ENCODE measurements at regions not wholly inside any gene's neighbourhood (a gene's known extent, or its start where the extent isn't known, plus 50 kb on each side); places are given as distances from the start of the nearest gene placed in this dataset.

DNA sequence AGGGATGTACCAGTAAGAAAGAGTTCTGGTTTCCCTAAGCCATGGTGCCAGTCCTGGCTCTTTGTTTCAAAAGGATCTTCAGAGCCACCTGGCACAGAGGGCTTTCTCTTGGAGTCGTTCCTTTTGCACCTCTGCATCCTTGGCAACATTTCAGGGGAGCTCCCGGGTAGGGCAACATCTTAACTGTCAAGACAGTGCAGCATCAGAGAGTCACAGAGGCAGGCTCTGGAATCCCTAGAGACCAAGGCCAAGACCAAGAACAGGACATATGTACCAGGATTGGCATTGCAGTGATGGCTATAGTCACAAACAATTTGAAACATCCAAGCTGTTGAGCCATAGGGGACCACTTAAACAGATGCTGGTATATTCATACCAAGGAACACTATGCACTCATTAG lies 129.4 kb upstream of the ADPGK start:
- no peaks in the 10 kb centered on the region for H3K36me3 ChIP-seq (replicated peaks; ENCODE audit: low read depth, low read length)
- no peak overlapping the region for H3K4me3 ChIP-seq (ENCODE audit: low read length)
- no peaks in the 10 kb centered on the region for H3K4me1 ChIP-seq (ENCODE audit: low read length)
- H3K9ac ChIP-seq (ENCODE audit: low read length), result no peak overlapping the region
- no peak overlapping the region for H3K4me2 ChIP-seq (ENCODE audit: low read length)
- peaks cover 21% of the 10 kb centered on the region for H3K27me3 ChIP-seq (ENCODE audit: low read depth, low read length)
- H3K79me2 ChIP-seq (ENCODE audit: low read length), result no peaks in the 10 kb centered on the region
- H3K9me3 ChIP-seq (ENCODE audit: insufficient read depth, low read length), result no peaks in the 10 kb centered on the region
- TF ChIP-seq EZH2phosphoT487 (IDR thresholded peaks at IDR 0.05; ENCODE audit: low read depth), result no peak
- TF ChIP-seq, protein P1, sequence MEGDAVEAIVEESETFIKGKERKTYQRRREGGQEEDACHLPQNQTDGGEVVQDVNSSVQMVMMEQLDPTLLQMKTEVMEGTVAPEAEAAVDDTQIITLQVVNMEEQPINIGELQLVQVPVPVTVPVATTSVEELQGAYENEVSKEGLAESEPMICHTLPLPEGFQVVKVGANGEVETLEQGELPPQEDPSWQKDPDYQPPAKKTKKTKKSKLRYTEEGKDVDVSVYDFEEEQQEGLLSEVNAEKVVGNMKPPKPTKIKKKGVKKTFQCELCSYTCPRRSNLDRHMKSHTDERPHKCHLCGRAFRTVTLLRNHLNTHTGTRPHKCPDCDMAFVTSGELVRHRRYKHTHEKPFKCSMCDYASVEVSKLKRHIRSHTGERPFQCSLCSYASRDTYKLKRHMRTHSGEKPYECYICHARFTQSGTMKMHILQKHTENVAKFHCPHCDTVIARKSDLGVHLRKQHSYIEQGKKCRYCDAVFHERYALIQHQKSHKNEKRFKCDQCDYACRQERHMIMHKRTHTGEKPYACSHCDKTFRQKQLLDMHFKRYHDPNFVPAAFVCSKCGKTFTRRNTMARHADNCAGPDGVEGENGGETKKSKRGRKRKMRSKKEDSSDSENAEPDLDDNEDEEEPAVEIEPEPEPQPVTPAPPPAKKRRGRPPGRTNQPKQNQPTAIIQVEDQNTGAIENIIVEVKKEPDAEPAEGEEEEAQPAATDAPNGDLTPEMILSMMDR (IDR thresholded peaks at IDR 0.05; ENCODE audit: low read depth, low read length), result no peak
- H4K20me1 ChIP-seq (ENCODE audit: insufficient read depth, low read length), result no peaks in the 10 kb centered on the region
- no peak overlapping the region for H3K27ac ChIP-seq (ENCODE audit: low read length)
- H2AFZ ChIP-seq (ENCODE audit: low read depth, low read length), result no peak overlapping the region

DNA sequence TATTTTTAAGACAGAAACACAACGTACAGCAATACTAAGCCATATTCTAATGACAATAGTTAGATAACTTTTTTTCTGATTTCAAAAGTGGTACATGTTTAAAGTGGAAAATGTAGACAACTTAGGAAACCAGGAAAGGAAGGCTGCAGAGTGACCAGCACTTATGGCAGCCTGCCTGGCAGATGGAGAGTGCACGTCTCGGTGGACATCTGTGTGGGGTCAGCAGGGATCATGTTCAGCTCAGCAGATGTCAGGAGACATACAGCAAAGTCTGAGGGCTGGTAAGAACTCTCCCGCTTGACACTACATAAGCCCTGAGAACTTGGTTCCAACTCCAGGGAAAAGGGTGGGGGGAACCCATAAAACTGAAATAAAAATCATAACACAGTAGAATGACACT lies 128.6 kb upstream of the ADPGK start:
- H3K27me3 ChIP-seq (ENCODE audit: low read depth, low read length), result peaks cover 26% of the 10 kb centered on the region
- no peak overlapping the region for H3K4me3 ChIP-seq (ENCODE audit: low read length)
- no peaks in the 10 kb centered on the region for H4K20me1 ChIP-seq (ENCODE audit: insufficient read depth, low read length)
- no peak overlapping the region for H3K9ac ChIP-seq (ENCODE audit: low read length)
- H3K27ac ChIP-seq (ENCODE audit: low read length), result no peak overlapping the region
- no peak overlapping the region for H2AFZ ChIP-seq (ENCODE audit: low read depth, low read length)
- no peaks in the 10 kb centered on the region for H3K36me3 ChIP-seq (replicated peaks; ENCODE audit: low read depth, low read length)
- no peaks in the 10 kb centered on the region for H3K4me1 ChIP-seq (ENCODE audit: low read length)
- H3K4me2 ChIP-seq (ENCODE audit: low read length), result no peak overlapping the region
- TF ChIP-seq EZH2phosphoT487 (IDR thresholded peaks at IDR 0.05; ENCODE audit: low read depth), result no peak
- TF ChIP-seq, protein P1 (IDR thresholded peaks at IDR 0.05; ENCODE audit: low read depth, low read length), result no peak
- H3K79me2 ChIP-seq (ENCODE audit: low read length), result no peaks in the 10 kb centered on the region
- no peaks in the 10 kb centered on the region for H3K9me3 ChIP-seq (ENCODE audit: insufficient read depth, low read length)

DNA sequence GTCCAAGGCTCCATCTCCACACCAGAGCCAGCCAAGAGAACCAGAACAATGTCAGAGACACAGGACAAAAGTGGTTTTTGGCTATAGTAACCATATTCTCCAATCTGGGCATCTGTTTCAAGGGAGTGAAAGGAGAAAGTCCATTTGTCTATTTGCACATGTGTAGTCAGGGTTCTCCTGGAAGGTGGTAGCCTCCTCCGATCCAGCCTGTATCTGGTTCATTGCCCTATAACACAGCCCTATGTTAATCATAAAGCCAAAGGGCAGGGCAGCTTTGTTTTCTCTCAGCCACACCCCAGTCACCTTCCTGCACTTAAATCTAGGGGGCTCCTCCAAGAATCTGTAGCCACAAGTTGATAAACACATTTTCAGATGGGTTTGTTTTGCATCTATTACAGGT lies 128.1 kb upstream of the ADPGK start:
- Histone ChIP-seq H3K9me3 (ENCODE audit: insufficient read depth, low read length) (no peaks in the 10 kb centered on the region), H3K4me2 (ENCODE audit: low read length) (no peak overlapping the region), H3K4me1 (ENCODE audit: low read length) (no peaks in the 10 kb centered on the region), H3K27me3 (ENCODE audit: low read depth, low read length) (peaks cover 26% of the 10 kb centered on the region), H3K9ac (ENCODE audit: low read length) (no peak overlapping the region), H3K4me3 (ENCODE audit: low read length) (no peak overlapping the region), H2AFZ (ENCODE audit: low read depth, low read length) (no peak overlapping the region), H3K79me2 (ENCODE audit: low read length) (no peaks in the 10 kb centered on the region), H3K27ac (ENCODE audit: low read length) (no peak overlapping the region), H4K20me1 (ENCODE audit: insufficient read depth, low read length) (no peaks in the 10 kb centered on the region), H3K36me3 (replicated peaks; ENCODE audit: low read depth, low read length) (no peaks in the 10 kb centered on the region)
- TF ChIP-seq, protein P1 (IDR thresholded peaks at IDR 0.05; ENCODE audit: low read depth, low read length), result no peak
- TF ChIP-seq EZH2phosphoT487 (IDR thresholded peaks at IDR 0.05; ENCODE audit: low read depth), result no peak

DNA sequence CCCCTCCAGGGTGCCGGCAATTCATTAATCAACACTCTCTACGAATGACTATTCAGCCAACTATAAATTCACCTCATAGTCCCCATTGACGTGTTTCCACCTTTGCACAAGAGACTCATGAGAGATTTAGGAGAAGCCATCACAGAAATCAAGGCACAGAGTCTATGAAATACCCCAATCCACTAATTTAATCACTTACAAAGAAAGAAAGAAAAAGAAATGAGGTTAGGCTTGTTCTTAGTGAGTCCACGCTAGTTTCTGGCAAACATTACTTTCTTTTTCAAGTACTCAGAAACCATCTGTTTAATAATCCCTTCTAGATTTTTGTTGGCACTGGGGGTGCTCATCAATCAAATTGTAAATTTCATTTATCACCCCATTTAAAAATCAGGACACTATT lies 125.2 kb upstream of the ADPGK start:
- 0 out of 2 replicates have a peak, but pooled peaks cover 2% of the 10 kb centered on the region for H3K4me1 ChIP-seq (ENCODE audit: low read length)
- H3K4me3 ChIP-seq (ENCODE audit: low read length), result no peak overlapping the region
- H4K20me1 ChIP-seq (ENCODE audit: insufficient read depth, low read length), result no peaks in the 10 kb centered on the region
- no peaks in the 10 kb centered on the region for H3K79me2 ChIP-seq (ENCODE audit: low read length)
- H3K27ac ChIP-seq (ENCODE audit: low read length), result no peak overlapping the region
- TF ChIP-seq, protein P1 (IDR thresholded peaks at IDR 0.05; ENCODE audit: low read depth, low read length), result no peak
- TF ChIP-seq EZH2phosphoT487 (IDR thresholded peaks at IDR 0.05; ENCODE audit: low read depth), result peak; percentile 43; the same call in 1 of the 2 replicates
- H3K9ac ChIP-seq (ENCODE audit: low read length), result no peak overlapping the region
- no peaks in the 10 kb centered on the region for H3K36me3 ChIP-seq (replicated peaks; ENCODE audit: low read depth, low read length)
- H2AFZ ChIP-seq (ENCODE audit: low read depth, low read length), result peak overlapping the region; percentile 31; the same call in 1 of the 2 replicates
- H3K27me3 ChIP-seq (ENCODE audit: low read depth, low read length), result peaks cover 26% of the 10 kb centered on the region
- no peaks in the 10 kb centered on the region for H3K9me3 ChIP-seq (ENCODE audit: insufficient read depth, low read length)
- H3K4me2 ChIP-seq (ENCODE audit: low read length), result peak overlapping the region; percentile 10; the same call in 1 of the 2 replicates
